PC-9 (cell line): ENCODE measurements at regions not wholly inside any gene's neighbourhood (a gene's known extent, or its start where the extent isn't known, plus 50 kb on each side); places are given as distances from the start of the nearest gene placed in this dataset.

Experiments
- BruUV-seq: library from RNA; stranded (reverse); fragments of 400-500 nt; replicated peaks from 2 replicates; lab custom pipeline; 2021; lab: Mats Ljungman, UMichigan
- CTCF ChIA-PET: fragments of 300-600 bp; sonication (Branson Sonifier 250); formaldehyde crosslinking; loops from one replicate; lab custom pipeline; 2022; ENCODE audit warnings: antibody characterized with exemption; lab: Charles Lee
- POLR2A ChIA-PET: fragments of 300-600 bp; sonication (Branson Sonifier 250); formaldehyde crosslinking; loops from one replicate; lab custom pipeline; 2022; ENCODE audit warnings: antibody characterized with exemption; ENCODE audit not compliant: unreplicated experiment; lab: Charles Lee
- DNase-seq, 2 experiments: peaks; one replicate each; pipeline versions ENCODE4 v3.0.0 to v3.0.0-alpha.2; 2015 to 2022; ENCODE audit warnings: mixed read lengths in 1 of 2
- H2AFZ ChIP-seq: fragments of 200-600 bp; sonication (generic); 2 replicates; pipeline ENCODE4 v1.8.1; 2017; ENCODE audit warnings: antibody characterized with exemption
- H3F3A ChIP-seq: fragments of 200-600 bp; sonication (generic); 2 replicates; pipeline ENCODE4 v1.8.1; 2017; ENCODE audit warnings: antibody characterized with exemption, mild to moderate bottlenecking, low read depth; ENCODE audit not compliant: insufficient read depth
- H3K27ac ChIP-seq: fragments of 200-600 bp; sonication (generic); 2 replicates; pipeline ENCODE4 v1.6.1; 2016; ENCODE audit warnings: mixed run types
- H3K27me3 ChIP-seq: fragments of 200-600 bp; sonication (generic); 2 replicates; pipeline ENCODE4 v1.6.1; 2016; ENCODE audit warnings: low read depth, mixed run types; ENCODE audit not compliant: insufficient read depth
- H3K36me3 ChIP-seq: fragments of 200-600 bp; sonication (generic); 2 replicates; pipeline ENCODE4 v1.6.1; 2016; ENCODE audit warnings: low read depth, mixed run types
- H3K4me1 ChIP-seq: fragments of 200-600 bp; sonication (generic); replicated peaks from 2 replicates; pipeline ENCODE4 v1.6.1; 2016; ENCODE audit warnings: mixed run types; ENCODE audit not compliant: insufficient read depth
- H3K4me2 ChIP-seq: fragments of 200-600 bp; sonication (generic); 2 replicates; pipeline ENCODE4 v1.6.1; 2017; ENCODE audit warnings: mixed run types
- H3K4me3 ChIP-seq: fragments of 200-600 bp; sonication (generic); 2 replicates; pipeline ENCODE4 v1.6.1; 2016; ENCODE audit warnings: mixed run types
- H3K79me2 ChIP-seq: fragments of 200-600 bp; sonication (generic); 2 replicates; pipeline ENCODE4 v1.6.1; 2017; ENCODE audit warnings: low read depth, mixed run types
- H3K9me2 ChIP-seq: fragments of 200-600 bp; sonication (generic); 2 replicates; pipeline ENCODE4 v1.8.1; 2017; ENCODE audit warnings: mild to moderate bottlenecking; ENCODE audit not compliant: insufficient read depth
- H3K9me3 ChIP-seq: fragments of 200-600 bp; sonication (generic); 2 replicates; pipeline ENCODE4 v1.8.1; 2016; ENCODE audit warnings: low read depth; ENCODE audit not compliant: insufficient read depth
- H4K20me1 ChIP-seq: fragments of 200-600 bp; sonication (generic); 2 replicates; pipeline ENCODE4 v1.8.1; 2017; ENCODE audit not compliant: insufficient read depth
- CTCF ChIP-seq: fragments of 200-600 bp; sonication (generic); conservative IDR thresholded peaks from 2 replicates; pipeline ENCODE4 v1.6.1; 2017; ENCODE audit warnings: mixed run types, antibody characterized with exemption, mild to moderate bottlenecking, moderate library complexity
- EZH2 ChIP-seq: fragments of 200-600 bp; sonication (generic); IDR thresholded peaks from 2 replicates; pipeline ENCODE4 v1.8.0; 2017; ENCODE audit warnings: antibody characterized with exemption, low read depth
- intact Hi-C: fragments of 100-400 bp; cut with micrococcal nuclease; formaldehyde crosslinking; loops from one replicate; pipeline ENCODE4 v1.10.0; 2022; ENCODE audit not compliant: unreplicated experiment

- intact Hi-C loops, result no loop called here
- ChIA-PET POLR2A (no interaction called here), CTCF (no interaction called here)
- Histone ChIP-seq H3K36me3 (no peaks in the 10 kb centered on the region), H2AFZ (no peak overlapping the region), H3K9me3 (no peaks in the 10 kb centered on the region), H3K9me2 (no peaks in the 10 kb centered on the region; the same call in 1 of the 2 replicates), H3K27ac (no peak overlapping the region), H3K27me3 (no peaks in the 10 kb centered on the region), H3K4me3 (no peak overlapping the region), H3K4me1 (no peaks in the 10 kb centered on the region), H3F3A (no peaks in the 10 kb centered on the region), H3K79me2 (no peaks in the 10 kb centered on the region), H3K4me2 (no peak overlapping the region), H4K20me1 (no peaks in the 10 kb centered on the region)
- no peak for DNase-seq
- BruUV-seq, result no TSS peak
- TF ChIP-seq EZH2 (no peak), CTCF (no peak)
Observed at GRCh38 chr14:85027681-85028370, 502.1 kb upstream of the FLRT2 start.

- H3K4me3 ChIP-seq, result no peak overlapping the region
- no peaks in the 10 kb centered on the region for H3F3A ChIP-seq
- no peaks in the 10 kb centered on the region for H4K20me1 ChIP-seq
- no peak for DNase-seq
- H3K4me1 ChIP-seq, result no peaks in the 10 kb centered on the region
- H3K27ac ChIP-seq, result no peak overlapping the region
- no peak overlapping the region for H3K4me2 ChIP-seq
- no peaks in the 10 kb centered on the region for H3K9me2 ChIP-seq
- no peak for TF ChIP-seq EZH2
- no peak for TF ChIP-seq CTCF
- no peaks in the 10 kb centered on the region for H3K27me3 ChIP-seq
- H3K36me3 ChIP-seq, result no peaks in the 10 kb centered on the region
- H2AFZ ChIP-seq, result no peak overlapping the region
- no peaks in the 10 kb centered on the region for H3K79me2 ChIP-seq
- ChIA-PET POLR2A (no interaction called here), CTCF (no interaction called here)
- no TSS peak for BruUV-seq
- no peaks in the 10 kb centered on the region for H3K9me3 ChIP-seq
- intact Hi-C loops, result no loop called here
Observed at GRCh38 chr14:85037411-85037810, 492.5 kb upstream of the FLRT2 start.

- Histone ChIP-seq H3K4me1 (no peaks in the 10 kb centered on the region), H4K20me1 (no peaks in the 10 kb centered on the region), H3K4me3 (no peak overlapping the region), H3K9me3 (no peaks in the 10 kb centered on the region), H3K27ac (no peak overlapping the region), H3K36me3 (no peaks in the 10 kb centered on the region), H3K4me2 (no peak overlapping the region), H3K9me2 (no peaks in the 10 kb centered on the region), H3K27me3 (no peaks in the 10 kb centered on the region), H2AFZ (no peak overlapping the region), H3F3A (no peaks in the 10 kb centered on the region), H3K79me2 (no peaks in the 10 kb centered on the region)
- DNase-seq, result no peak
- ChIA-PET POLR2A (no interaction called here), CTCF (no interaction called here)
- no TSS peak for BruUV-seq
- intact Hi-C loops, result no loop called here
- no peak for TF ChIP-seq EZH2
- TF ChIP-seq CTCF, result no peak
Observed at GRCh38 chr14:85038526-85039352, 491.2 kb upstream of the FLRT2 start.
